ENCODE measurements at regions not wholly inside any gene's neighbourhood (a gene's known extent, or its start where the extent isn't known, plus 50 kb on each side); places are given as distances from the start of the nearest gene placed in this dataset.

DNA sequence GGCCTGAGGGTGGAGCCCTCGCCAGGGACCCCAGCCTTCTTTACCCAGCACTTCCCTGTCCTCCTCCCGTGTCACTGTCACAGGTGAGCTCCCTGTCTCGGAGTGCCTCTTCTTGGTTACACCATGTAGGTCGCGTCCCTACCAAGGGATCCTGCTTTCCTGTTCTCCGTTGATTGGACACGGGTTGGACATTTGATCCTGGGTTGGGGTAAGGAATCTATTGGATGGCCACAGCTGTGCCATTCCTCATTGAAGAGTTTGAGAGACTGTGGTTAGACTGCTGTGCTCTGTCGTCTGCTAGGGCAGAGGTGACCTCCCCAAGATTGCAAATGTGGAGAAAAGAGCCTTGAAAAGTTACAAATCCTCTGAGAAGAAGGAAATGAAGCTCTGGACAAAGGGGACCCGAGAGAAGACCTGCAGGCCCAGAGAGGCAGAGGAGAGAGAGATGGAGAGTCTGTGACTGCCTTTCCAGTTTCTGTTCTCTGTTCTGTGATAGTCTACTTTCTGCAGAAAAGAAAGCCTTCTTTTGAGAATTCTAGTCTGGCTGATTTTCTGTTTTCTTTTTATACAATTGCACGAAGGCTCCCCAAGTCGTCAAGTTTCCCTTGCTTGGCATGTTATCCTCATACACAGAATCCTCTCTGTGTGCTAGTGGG is 325.7 kb upstream of the RGMA start:
- H3K4me3 Mint-ChIP-seq = no peak overlapping the region
- H3K36me3 Mint-ChIP-seq = no peaks in the 10 kb centered on the region

GRCh38 chr15:93413745-93414144 is 324.7 kb upstream of the RGMA start:
- ATAC-seq (replicated peaks) (no peak), DNase-seq (no peak)
- Mint-ChIP-seq H3K9me3 (peaks cover 8 to 10% of the 10 kb centered on the region in 2 donors), H3K27ac (no peak overlapping the region), H3K4me1 (no peaks in the 10 kb centered on the region), H3K27me3 (peaks cover 5% of the 10 kb centered on the region in 2 donors), H3K4me3 (no peak overlapping the region), H3K36me3 (no peaks in the 10 kb centered on the region)

More for the DNA sequence above, 325.7 kb upstream of the RGMA start:
- H3K4me1 Mint-ChIP-seq = no peaks in the 10 kb centered on the region
- peaks cover 8 to 10% of the 10 kb centered on the region in 2 donors for H3K9me3 Mint-ChIP-seq
- DNase-seq (no peak), ATAC-seq (replicated peaks) (no peak)
- H3K27ac Mint-ChIP-seq = no peak overlapping the region
- peaks cover 5% of the 10 kb centered on the region in 2 donors for H3K27me3 Mint-ChIP-seq

DNA sequence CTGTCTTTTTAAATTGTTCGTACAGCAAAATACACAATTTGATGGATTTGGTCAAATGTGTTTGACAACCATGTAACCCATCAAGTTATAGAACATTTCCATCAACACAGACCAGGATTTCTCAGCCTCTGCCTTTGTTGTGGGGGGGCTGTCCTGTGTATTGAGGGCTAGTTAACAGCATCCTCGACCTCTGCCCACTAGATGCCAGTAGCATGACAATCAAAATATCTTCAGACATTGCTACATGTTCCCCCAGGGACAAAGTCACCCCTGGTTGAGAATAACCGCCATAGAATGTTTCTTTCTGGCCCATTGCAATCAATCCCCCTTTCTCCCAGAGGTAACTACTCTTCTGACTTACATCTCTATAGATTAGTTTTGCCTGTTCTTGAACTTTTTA is 310.1 kb upstream of the RGMA start:
- Mint-ChIP-seq H3K9me3 (peaks cover 10% of the 10 kb centered on the region in 2 donors), H3K36me3 (no peaks in the 10 kb centered on the region), H3K27ac (no peak overlapping the region), H3K4me1 (no peaks in the 10 kb centered on the region), H3K4me3 (no peak overlapping the region), H3K27me3 (peaks cover 5 to 6% of the 10 kb centered on the region in 2 donors)
- DNase-seq (no peak), ATAC-seq (replicated peaks) (no peak)

GRCh38 chr15:93389211-93389610 is 300.2 kb upstream of the RGMA start:
- H3K4me3 Mint-ChIP-seq = no peak overlapping the region
- DNase-seq (no peak), ATAC-seq (replicated peaks) (no peak)
- no peaks in the 10 kb centered on the region for H3K27me3 Mint-ChIP-seq
- H3K9me3 Mint-ChIP-seq = peaks cover 7 to 9% of the 10 kb centered on the region in 2 donors
- no peak overlapping the region for H3K27ac Mint-ChIP-seq
- peaks cover 0 to 1% of the 10 kb centered on the region in 2 donors for H3K36me3 Mint-ChIP-seq
- H3K4me1 Mint-ChIP-seq = no peaks in the 10 kb centered on the region

DNA sequence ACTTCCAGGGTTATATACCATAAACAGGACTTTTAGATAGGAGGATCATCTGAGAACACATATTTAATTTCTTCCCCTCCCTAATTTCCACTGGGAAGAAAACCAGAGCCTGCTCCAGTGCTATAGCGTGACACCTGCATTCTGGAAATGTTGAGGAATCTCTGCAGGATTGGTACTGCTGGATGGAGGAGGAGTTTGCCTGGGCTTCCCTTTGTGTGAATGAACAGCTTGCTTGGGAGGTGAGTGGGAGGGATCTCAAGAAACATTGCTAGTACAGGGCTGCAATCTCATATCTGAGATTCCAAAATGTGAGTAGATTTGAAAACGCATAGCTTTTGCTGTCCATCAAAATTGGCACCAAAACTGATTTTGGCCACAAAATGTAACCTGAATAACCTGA is 295.9 kb upstream of the RGMA start:
- DNase-seq (no peak), ATAC-seq (replicated peaks) (no peak)
- H3K36me3 Mint-ChIP-seq = no peaks in the 10 kb centered on the region
- H3K4me1 Mint-ChIP-seq = no peaks in the 10 kb centered on the region
- no peak overlapping the region for H3K4me3 Mint-ChIP-seq
- H3K27ac Mint-ChIP-seq = no peak overlapping the region
- peaks cover 0 to 4% of the 10 kb centered on the region in 2 donors for H3K27me3 Mint-ChIP-seq
- H3K9me3 Mint-ChIP-seq = no peaks in the 10 kb centered on the region

- no peaks in the 10 kb centered on the region for H3K9me3 Mint-ChIP-seq
- DNase-seq (no peak), ATAC-seq (replicated peaks) (no peak)
- H3K4me1 Mint-ChIP-seq = no peaks in the 10 kb centered on the region
- no peak overlapping the region for H3K4me3 Mint-ChIP-seq
- peaks cover 0 to 4% of the 10 kb centered on the region in 2 donors for H3K27me3 Mint-ChIP-seq
- H3K27ac Mint-ChIP-seq = no peak overlapping the region
- H3K36me3 Mint-ChIP-seq = no peaks in the 10 kb centered on the region
Observed at GRCh38 chr15:93382200-93382820, 293.3 kb upstream of the RGMA start.

- DNase-seq (no peak), ATAC-seq (replicated peaks) (no peak)
- H3K27ac Mint-ChIP-seq = no peak overlapping the region
- H3K27me3 Mint-ChIP-seq = peaks cover 4 to 6% of the 10 kb centered on the region in 2 donors
- no peaks in the 10 kb centered on the region for H3K9me3 Mint-ChIP-seq
- no peaks in the 10 kb centered on the region for H3K36me3 Mint-ChIP-seq
- H3K4me3 Mint-ChIP-seq = no peak overlapping the region
- H3K4me1 Mint-ChIP-seq = no peaks in the 10 kb centered on the region
Observed at GRCh38 chr15:93378558-93378957, 289.5 kb upstream of the RGMA start.

- no peaks in the 10 kb centered on the region for H3K9me3 Mint-ChIP-seq
- DNase-seq (no peak), ATAC-seq (replicated peaks) (no peak)
- no peaks in the 10 kb centered on the region for H3K36me3 Mint-ChIP-seq
- H3K27ac Mint-ChIP-seq = no peak overlapping the region
- peaks cover 0 to 6% of the 10 kb centered on the region in 2 donors for H3K27me3 Mint-ChIP-seq
- no peaks in the 10 kb centered on the region for H3K4me1 Mint-ChIP-seq
- H3K4me3 Mint-ChIP-seq = no peak overlapping the region
Observed at GRCh38 chr15:93372865-93373223, 283.8 kb upstream of the RGMA start.

DNA sequence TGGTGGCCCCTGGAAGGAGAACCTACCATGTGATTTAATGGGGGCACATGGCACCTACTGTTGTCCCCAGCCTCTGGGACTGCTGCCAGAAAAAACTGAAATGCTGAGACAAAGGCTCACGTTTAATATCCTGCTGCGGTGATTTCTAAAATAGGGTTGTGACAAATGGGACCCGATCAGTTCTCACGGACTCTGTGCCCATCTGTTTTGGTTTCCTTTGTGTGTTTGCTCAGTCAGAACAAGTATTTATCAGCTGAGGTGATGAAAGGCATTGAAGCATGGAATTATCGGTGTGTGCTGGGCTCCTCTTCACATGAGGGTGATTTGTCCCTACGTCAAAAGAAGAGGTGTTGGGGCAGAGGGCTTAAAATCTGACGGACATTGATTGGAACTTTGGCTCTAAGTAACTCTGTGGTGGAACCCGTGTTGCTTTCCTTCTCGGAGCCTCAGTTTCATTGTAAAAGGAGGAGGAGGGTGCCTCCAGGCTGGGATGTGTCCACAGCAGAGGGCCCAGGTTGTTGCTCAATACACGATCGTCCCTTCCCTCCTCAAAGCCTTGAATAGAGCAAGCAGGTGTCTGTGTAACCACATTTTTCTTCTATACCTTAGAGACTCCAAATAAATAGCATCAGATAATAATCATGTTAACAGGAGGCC is 283.3 kb upstream of the RGMA start:
- ATAC-seq (replicated peaks) = no peak
- Mint-ChIP-seq H3K36me3 (no peaks in the 10 kb centered on the region), H3K9me3 (no peaks in the 10 kb centered on the region), H3K27me3 (peaks cover 0 to 6% of the 10 kb centered on the region in 2 donors), H3K4me1 (no peaks in the 10 kb centered on the region), H3K27ac (no peak overlapping the region), H3K4me3 (no peak overlapping the region)
- no peak for DNase-seq

DNA sequence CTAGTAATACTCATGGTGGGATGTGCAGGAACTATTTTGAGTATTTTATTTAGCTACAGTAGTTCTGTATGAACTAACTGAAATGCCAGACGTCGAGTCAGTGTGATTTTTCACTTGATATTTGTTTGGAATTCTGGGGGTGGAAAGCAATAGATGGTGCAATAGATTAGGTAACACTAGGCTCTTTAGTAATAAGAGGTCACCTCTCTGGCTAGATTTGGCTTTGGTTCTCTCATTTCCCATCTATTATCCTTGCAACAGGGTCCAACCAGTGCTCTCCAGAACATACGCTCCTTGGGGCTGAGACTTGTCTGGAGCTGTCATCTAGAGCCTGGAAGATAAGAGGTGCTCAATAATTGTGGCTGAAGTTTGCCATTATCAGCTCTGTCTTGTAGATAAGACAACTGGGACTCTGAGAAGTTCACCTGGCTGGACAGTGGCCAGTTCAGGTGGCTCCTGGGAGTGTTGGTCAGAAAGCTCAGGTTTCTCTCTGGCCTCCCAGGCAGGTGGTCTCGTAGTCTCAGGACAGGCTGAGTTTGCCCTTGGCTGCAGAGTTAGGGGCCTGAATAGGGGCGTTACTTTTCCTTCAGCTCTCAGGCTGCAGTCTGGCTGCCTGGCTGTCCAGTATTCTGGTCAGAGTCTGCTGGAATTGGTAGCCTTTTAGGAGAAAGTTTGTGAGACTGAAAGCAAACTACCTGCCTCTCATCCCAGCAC is 277.5 kb upstream of the RGMA start:
- Mint-ChIP-seq H3K4me3 (no peak overlapping the region), H3K36me3 (no peaks in the 10 kb centered on the region), H3K9me3 (no peaks in the 10 kb centered on the region), H3K27ac (no peak overlapping the region), H3K4me1 (no peaks in the 10 kb centered on the region), H3K27me3 (peaks cover 8% of the 10 kb centered on the region in 2 donors)
- ATAC-seq (replicated peaks) = no peak
- no peak for DNase-seq

DNA sequence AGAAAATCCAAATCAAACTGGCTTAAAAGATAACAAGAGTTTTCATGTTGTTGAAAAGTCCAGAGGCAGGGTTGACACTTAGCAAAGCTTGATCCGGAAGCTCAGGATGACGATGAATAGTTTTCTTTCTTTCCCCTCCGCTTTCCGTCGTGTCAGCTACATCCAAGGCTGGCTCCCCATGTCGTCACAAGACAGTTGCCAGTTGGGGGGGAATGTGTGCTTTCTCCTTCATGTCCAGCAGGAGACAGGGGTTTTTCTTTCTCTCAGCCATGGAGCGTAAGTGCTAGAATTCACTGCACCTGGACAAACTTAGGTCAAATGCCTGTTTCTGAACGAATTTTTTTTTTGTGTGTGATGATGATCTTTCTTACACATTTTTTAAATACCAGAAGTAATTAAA is 273.8 kb upstream of the RGMA start:
- peaks cover 8% of the 10 kb centered on the region in 2 donors for H3K27me3 Mint-ChIP-seq
- no peak overlapping the region for H3K27ac Mint-ChIP-seq
- H3K4me1 Mint-ChIP-seq = no peaks in the 10 kb centered on the region
- H3K36me3 Mint-ChIP-seq = no peaks in the 10 kb centered on the region
- no peaks in the 10 kb centered on the region for H3K9me3 Mint-ChIP-seq
- ATAC-seq (replicated peaks) = no peak
- no peak overlapping the region for H3K4me3 Mint-ChIP-seq
- DNase-seq = no peak

DNA sequence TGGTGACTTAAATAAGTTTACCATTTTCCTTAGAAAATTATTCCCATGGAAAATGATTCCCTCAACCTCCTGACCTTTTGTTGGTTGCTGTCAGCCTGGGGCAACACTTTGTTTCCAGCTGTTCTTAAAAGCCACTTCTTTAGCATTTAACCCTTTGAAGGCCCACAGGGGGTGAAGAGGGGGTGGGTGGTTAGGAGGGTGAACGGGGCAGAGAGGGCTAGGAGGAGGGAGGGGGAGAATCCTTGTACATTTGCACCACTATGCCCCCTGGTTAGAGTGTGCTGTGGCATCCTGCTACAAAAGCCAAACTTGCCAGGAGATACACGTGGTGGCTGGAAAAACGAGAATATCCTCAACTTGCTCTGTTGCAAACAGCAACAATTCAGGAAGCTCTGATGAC is 273.2 kb upstream of the RGMA start:
- H3K36me3 Mint-ChIP-seq = no peaks in the 10 kb centered on the region
- no peak for ATAC-seq (replicated peaks)
- no peak overlapping the region for H3K27ac Mint-ChIP-seq

GRCh38 chr15:93361703-93362102 is 272.7 kb upstream of the RGMA start:
- no peaks in the 10 kb centered on the region for H3K36me3 Mint-ChIP-seq
- H3K9me3 Mint-ChIP-seq = no peaks in the 10 kb centered on the region
- peaks cover 8% of the 10 kb centered on the region in 2 donors for H3K27me3 Mint-ChIP-seq
- ATAC-seq (replicated peaks) (no peak), DNase-seq (no peak)
- H3K27ac Mint-ChIP-seq = no peak overlapping the region
- H3K4me1 Mint-ChIP-seq = no peaks in the 10 kb centered on the region
- H3K4me3 Mint-ChIP-seq = no peak overlapping the region

More for the DNA sequence above, 273.2 kb upstream of the RGMA start:
- Mint-ChIP-seq H3K4me1 (no peaks in the 10 kb centered on the region), H3K9me3 (no peaks in the 10 kb centered on the region), H3K27me3 (peaks cover 8% of the 10 kb centered on the region in 2 donors), H3K4me3 (no peak overlapping the region)
- DNase-seq = no peak

DNA sequence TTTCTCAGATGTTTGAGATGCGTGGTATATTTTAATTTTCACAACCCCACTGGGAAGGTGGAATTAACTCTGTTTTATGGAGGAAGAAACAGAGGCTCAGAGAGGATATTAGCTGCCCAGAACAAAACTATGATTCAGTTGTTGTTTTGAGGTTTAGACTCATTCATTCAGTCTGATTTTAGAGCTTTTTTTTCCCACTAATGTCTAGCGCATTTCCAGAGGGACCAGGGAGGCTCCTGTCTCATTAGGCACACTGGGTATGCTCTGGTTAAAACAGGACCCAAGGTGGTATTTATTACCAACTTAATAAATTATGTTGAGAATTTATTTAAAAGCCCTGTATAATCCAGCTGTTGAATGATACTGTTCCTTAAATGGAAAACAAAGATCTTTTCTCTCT is 272.0 kb upstream of the RGMA start:
- no peak overlapping the region for H3K4me3 Mint-ChIP-seq
- no peaks in the 10 kb centered on the region for H3K9me3 Mint-ChIP-seq
- DNase-seq = no peak
- no peak for ATAC-seq (replicated peaks)
- H3K27ac Mint-ChIP-seq = no peak overlapping the region
- peaks cover 7 to 8% of the 10 kb centered on the region in 2 donors for H3K27me3 Mint-ChIP-seq
- no peaks in the 10 kb centered on the region for H3K36me3 Mint-ChIP-seq
- no peaks in the 10 kb centered on the region for H3K4me1 Mint-ChIP-seq

All from stimulated activated naive B cell treated with anti-CD40 and anti-IgM and Interleukin-4, amounts not matched to agents 10 μg/mL and 1 μg/mL and 100 μg/mL, for 72 hours (primary cell).